ENCODE measurements at regions not wholly inside any gene's neighbourhood (a gene's known extent, or its start where the extent isn't known, plus 50 kb on each side); places are given as distances from the start of the nearest gene placed in this dataset.

GRCh38 chr18:78192054-78192453, 787.6 kb upstream of the SALL3 start:
- no peak for TF ChIP-seq EZH2phosphoT487 (IDR thresholded peaks at IDR 0.05; ENCODE audit: insufficient read depth, low read depth)
- no peak for TF ChIP-seq EZH2 (IDR thresholded peaks at IDR 0.05; ENCODE audit: insufficient read depth, poor library complexity, severe bottlenecking)
